HG03432 (cell line): ENCODE measurements at regions not wholly inside any gene's neighbourhood (a gene's known extent, or its start where the extent isn't known, plus 50 kb on each side); places are given as distances from the start of the nearest gene placed in this dataset.
A peak's percentile ranks its signal among the peaks of the same experiment; 100 is the strongest.
"Not testable (repeated sequence)": the region's sequence is repeated elsewhere in the genome, so short reads cannot be mapped to it uniquely, and the experiment has no call there.

Experiments used
- ATAC-seq: cut with Tn5 transposase; IDR thresholded peaks from one replicate; pipeline ENCODE4 v1.9.1; 2021; ENCODE audit warnings: mild to moderate bottlenecking, moderate library complexity; ENCODE audit not compliant: unreplicated experiment

- ATAC-seq: no peak
Observed at GRCh38 chr1:191700922-191701321, 457.3 kb upstream of the RGS18 start.

- no peak for ATAC-seq
Observed at GRCh38 chr1:191702124-191702523, 456.1 kb upstream of the RGS18 start.

DNA sequence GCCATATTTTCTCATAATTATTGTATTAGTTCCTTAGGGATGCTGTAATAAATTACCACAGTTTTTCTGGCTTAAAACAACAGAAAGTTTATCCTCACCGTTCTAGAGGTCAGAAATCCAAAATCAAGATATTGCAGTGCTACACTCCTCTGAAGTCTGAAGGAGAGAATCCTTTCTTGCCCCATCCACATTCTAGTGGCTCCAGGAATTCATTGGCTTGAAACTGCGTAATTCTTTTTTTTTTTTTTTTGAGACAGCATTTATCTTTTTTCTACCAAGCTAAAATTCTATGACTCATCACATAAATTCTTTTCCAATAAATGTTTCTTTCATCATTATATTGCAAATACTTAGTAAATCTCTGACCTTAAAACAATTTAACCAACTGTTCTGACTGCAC lies 451.0 kb upstream of the RGS18 start:
- ATAC-seq: no peak

- no peak for ATAC-seq
Observed at GRCh38 chr1:191709215-191709614, 449.0 kb upstream of the RGS18 start.

- no peak for ATAC-seq
Observed at GRCh38 chr1:191711961-191712360, 446.3 kb upstream of the RGS18 start.

DNA sequence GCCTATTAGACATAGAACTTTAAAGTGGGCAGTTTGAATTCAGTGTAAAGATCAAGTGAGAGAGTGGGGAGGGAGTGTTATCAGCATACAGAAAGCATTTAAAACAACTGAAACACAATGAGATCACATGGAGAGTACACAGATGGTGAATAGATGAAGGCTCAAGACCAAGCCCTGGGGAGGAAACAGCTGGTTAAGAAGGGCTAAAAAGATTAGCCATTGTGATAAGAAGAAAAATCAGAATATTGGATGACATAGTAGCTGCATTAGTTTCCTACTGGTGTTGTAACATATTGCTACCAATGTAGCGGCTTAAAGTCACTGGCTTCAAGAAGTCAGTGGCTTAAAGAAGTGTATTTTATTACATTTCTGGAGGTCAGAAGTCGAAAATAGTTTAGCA lies 443.4 kb upstream of the RGS18 start:
- no peak for ATAC-seq

DNA sequence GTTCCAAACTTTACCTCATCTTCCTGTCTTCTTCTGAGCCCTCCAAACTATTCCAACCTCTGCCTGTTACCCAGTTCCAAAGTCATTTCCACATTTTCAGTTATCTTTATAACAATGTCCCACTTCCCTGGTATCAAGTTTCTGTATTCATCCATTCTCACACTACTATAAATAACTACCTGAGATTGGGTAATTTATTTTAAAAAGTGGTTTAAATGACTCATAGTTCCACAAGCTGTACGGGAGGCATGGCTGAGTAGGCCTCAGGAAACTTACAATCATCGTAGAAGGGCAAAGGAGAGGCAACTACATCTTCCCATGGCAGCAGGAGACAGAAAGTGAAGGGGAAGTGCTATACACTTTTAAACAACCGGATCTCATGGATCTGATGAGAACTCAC lies 428.5 kb upstream of the RGS18 start:
- ATAC-seq: no peak

- not testable (repeated sequence) for ATAC-seq
Observed at GRCh38 chr1:191731608-191732302, 426.5 kb upstream of the RGS18 start.

GRCh38 chr1:191734321-191734720 lies 423.9 kb upstream of the RGS18 start:
- no peak for ATAC-seq

DNA sequence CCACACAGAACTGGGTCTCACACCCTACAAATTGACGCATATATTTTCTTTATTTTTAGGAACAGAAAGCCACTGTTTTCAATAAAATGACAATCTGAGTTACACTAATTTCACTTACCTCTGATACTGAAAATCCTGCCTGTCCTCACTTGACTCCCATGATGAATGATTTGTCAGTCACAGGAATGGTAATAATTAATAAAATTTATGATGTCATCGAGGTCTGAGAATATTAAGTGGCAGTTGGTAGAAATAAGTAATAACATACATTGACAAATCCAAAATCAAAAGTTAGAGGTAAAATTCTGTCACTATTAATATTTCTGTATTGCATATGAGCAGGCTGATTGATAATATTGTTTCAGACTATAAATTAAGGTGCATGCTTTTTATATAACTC lies 418.7 kb upstream of the RGS18 start:
- ATAC-seq: no peak

DNA sequence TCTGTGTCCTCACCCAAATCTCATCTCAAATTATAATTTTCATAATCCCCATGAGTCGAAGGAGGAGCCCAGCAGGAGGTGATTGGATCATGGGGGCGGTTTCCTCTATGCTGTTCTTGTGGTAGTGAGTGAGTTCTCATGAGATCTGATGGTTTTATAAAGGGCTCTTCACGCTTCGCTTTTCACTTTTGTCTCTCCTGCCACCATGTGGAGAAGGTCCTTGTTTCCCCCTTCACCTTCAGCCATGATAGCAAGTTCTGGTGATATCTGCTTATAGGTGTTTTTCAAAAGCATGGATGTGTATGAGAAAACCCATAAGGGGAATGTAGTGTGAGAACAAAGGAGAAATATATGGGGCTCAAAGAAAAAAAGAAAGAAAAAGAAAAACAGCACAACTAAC lies 405.9 kb upstream of the RGS18 start:
- no peak for ATAC-seq

- ATAC-seq: no peak
Observed at GRCh38 chr1:191760016-191760415, 398.2 kb upstream of the RGS18 start.

DNA sequence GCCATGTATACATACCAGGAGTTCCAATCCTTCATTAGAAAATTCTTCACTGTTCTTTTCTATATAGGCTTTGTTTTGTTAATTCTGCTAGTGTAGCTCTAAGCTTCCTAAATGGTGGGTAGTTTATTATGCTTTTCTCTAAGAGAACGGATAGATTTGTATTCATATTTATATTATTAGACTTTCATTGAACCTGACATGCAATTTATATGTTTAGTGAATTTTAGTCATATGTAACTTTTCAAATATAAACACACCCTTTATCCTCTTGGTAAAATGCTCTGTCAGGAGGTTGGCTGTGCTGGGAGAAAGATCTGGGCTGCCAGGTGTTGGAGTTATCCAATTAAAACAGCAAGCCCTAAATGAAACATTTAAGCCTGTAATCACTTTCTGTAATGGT lies 369.7 kb upstream of the RGS18 start:
- ATAC-seq: no peak

DNA sequence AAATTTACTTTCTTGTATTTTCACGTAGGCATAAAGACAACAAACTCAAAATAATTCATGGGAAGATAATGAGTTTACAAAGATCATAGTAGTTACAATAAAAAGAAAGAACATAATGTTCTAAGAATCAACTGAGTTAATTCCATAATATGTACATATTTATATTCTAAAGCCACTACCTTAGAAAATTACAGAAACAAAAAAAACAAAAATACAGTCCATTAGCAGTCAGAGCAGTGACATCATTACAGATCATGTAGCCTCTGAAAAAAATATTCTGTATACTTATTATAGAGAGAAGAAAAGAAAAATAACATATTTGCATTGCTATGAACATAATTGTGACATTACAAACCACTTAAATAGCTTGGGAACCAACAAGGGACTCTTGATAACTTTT lies 360.1 kb upstream of the RGS18 start:
- no peak for ATAC-seq

GRCh38 chr1:191804311-191804710 lies 354.0 kb upstream of the RGS18 start:
- no peak for ATAC-seq

GRCh38 chr1:191813593-191813992 lies 344.7 kb upstream of the RGS18 start:
- not testable (repeated sequence) for ATAC-seq

GRCh38 chr1:191818198-191818597 lies 340.1 kb upstream of the RGS18 start:
- no peak for ATAC-seq

GRCh38 chr1:191831572-191831971 lies 326.7 kb upstream of the RGS18 start:
- peak; percentile 60 for ATAC-seq

- no peak for ATAC-seq
Observed at GRCh38 chr1:191839891-191840290, 318.4 kb upstream of the RGS18 start.

DNA sequence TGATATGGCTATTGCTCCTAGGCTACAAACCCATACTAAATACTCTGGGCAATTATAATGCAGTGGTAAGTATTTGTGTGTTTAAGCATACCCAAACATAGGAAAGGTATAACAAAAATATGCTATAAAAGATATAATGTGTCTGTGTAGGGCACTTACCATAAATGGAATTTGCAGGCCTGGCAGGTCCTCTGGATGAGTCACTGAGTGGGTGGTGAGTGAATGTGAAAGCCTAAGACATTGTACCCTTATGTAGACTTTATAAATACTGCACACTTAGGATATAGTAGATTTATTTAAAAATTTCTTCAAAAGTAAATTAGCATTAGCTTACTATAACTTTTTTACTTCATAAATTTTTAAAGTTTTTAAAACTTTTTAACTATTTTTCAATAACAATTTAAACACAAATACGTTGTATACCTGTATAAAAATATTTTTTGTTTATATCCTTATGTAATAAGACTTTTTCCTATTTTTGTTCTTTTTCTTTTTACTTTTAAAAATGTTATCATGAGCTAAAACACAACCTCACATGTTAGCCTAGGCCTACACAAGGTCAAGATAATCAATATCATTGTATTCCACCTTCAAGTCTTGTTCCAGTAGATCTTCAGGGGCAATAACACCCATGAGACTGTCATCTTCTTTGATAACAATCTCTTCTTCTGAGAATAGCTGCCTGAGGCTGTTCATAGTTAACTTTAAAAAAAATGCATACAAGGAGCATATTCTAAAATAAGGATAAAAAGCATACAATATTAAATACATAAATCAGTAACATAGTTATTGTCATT lies 306.3 kb upstream of the RGS18 start:
- ATAC-seq: no peak

GRCh38 chr1:191852907-191853306 lies 305.4 kb upstream of the RGS18 start:
- ATAC-seq: no peak

DNA sequence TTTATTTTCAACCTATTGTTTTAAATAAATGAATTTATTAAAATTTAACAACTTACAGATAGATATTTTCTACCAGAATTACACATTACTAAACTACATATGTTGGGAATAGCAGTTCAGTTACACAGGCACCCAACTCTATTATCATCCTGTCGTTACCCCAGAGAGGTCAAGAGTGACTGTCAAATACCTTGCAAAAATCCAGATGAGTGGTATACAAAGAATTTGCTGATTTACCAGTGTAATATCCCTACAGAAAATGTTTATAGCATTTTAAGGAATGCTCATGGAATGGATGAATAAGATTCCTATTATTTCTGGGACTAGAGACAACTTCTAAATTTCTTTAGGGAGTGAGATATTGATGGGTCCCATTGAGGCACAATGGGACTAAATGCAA lies 300.7 kb upstream of the RGS18 start:
- no peak for ATAC-seq

GRCh38 chr1:191865479-191865878 lies 292.8 kb upstream of the RGS18 start:
- no peak for ATAC-seq
